ENCODE measurements at regions not wholly inside any gene's neighbourhood (a gene's known extent, or its start where the extent isn't known, plus 50 kb on each side); places are given as distances from the start of the nearest gene placed in this dataset.
"Not testable (repeated sequence)": the region's sequence is repeated elsewhere in the genome, so short reads cannot be mapped to it uniquely, and the experiment has no call there.

GRCh38 chr16:19980632-19981265 lies 92.9 kb downstream of the GPR139 start:
- peak; percentile 10 for DNase-seq

GRCh38 chr16:19979638-19980037 lies 94.1 kb downstream of the GPR139 start:
- no peak for DNase-seq

- no peak for DNase-seq
Observed at GRCh38 chr16:19974607-19975006, 90.0 kb upstream of the GPRC5B start.

GRCh38 chr16:19972111-19972510 lies 87.5 kb upstream of the GPRC5B start:
- no peak for DNase-seq

GRCh38 chr16:19968891-19969683 lies 84.4 kb upstream of the GPRC5B start:
- DNase-seq: no peak

- no peak for DNase-seq
Observed at GRCh38 chr16:19967963-19968362, 83.3 kb upstream of the GPRC5B start.

- no peak for DNase-seq
Observed at GRCh38 chr16:19967561-19967960, 82.9 kb upstream of the GPRC5B start.

- DNase-seq: no peak
Observed at GRCh38 chr16:19963301-19963700, 78.7 kb upstream of the GPRC5B start.

GRCh38 chr16:19960183-19960582 lies 75.5 kb upstream of the GPRC5B start:
- DNase-seq: no peak

- no peak for DNase-seq
Observed at GRCh38 chr16:19959736-19960135, 75.1 kb upstream of the GPRC5B start.

GRCh38 chr16:19955896-19956295 lies 71.2 kb upstream of the GPRC5B start:
- not testable (repeated sequence) for DNase-seq

- not testable (repeated sequence) for DNase-seq
Observed at GRCh38 chr16:19955084-19955483, 70.4 kb upstream of the GPRC5B start.

GRCh38 chr16:19948186-19949104 lies 63.8 kb upstream of the GPRC5B start:
- DNase-seq: no peak

- DNase-seq: no peak
Observed at GRCh38 chr16:19945934-19946333, 61.3 kb upstream of the GPRC5B start.

- no peak for DNase-seq
Observed at GRCh38 chr16:19940195-19940594, 55.5 kb upstream of the GPRC5B start.

- no peak for DNase-seq
Observed at GRCh38 chr16:19939553-19939952, 54.9 kb upstream of the GPRC5B start.

GRCh38 chr16:19938536-19938935 lies 53.9 kb upstream of the GPRC5B start:
- DNase-seq: no peak

- no peak for DNase-seq
Observed at GRCh38 chr16:19936441-19936840, 51.8 kb upstream of the GPRC5B start.

- DNase-seq: no peak
Observed at GRCh38 chr16:19935694-19936093, 51.0 kb upstream of the GPRC5B start.
